GM23248 (cell line): ENCODE measurements at regions not wholly inside any gene's neighbourhood (a gene's known extent, or its start where the extent isn't known, plus 50 kb on each side); places are given as distances from the start of the nearest gene placed in this dataset.

Experiments used
- DNase-seq: peaks from one replicate; pipeline ENCODE4 v3.0.0-alpha.2; 2015
- H2AFZ ChIP-seq: fragments of 200-600 bp; sonication (generic); 2 replicates; pipeline ENCODE4 v1.6.1; 2016; ENCODE audit warnings: antibody characterized with exemption
- H3F3A ChIP-seq: fragments of 200-600 bp; sonication (generic); 2 replicates; pipeline ENCODE4 v1.6.1; 2016; ENCODE audit warnings: mild to moderate bottlenecking, antibody characterized with exemption, mixed run types; ENCODE audit not compliant: insufficient read depth
- H3K27ac ChIP-seq: fragments of 200-600 bp; sonication (generic); 2 replicates; pipeline ENCODE4 v1.5.1; 2016; ENCODE audit warnings: mild to moderate bottlenecking
- H3K27me3 ChIP-seq: fragments of 200-600 bp; sonication (generic); replicated peaks from 2 replicates; pipeline ENCODE4 v1.6.1; 2016; ENCODE audit warnings: mild to moderate bottlenecking; ENCODE audit not compliant: insufficient read depth
- H3K36me3 ChIP-seq: fragments of 200-600 bp; sonication (generic); 2 replicates; pipeline ENCODE4 v1.6.1; 2016; ENCODE audit warnings: low read depth, mild to moderate bottlenecking
- H3K4me1 ChIP-seq: fragments of 200-600 bp; sonication (generic); 2 replicates; pipeline ENCODE4 v1.6.1; 2016; ENCODE audit warnings: mild to moderate bottlenecking; ENCODE audit not compliant: insufficient read depth
- H3K4me2 ChIP-seq: fragments of 200-600 bp; sonication (generic); one replicate; pipeline ENCODE4 v1.6.1; 2016; ENCODE audit warnings: mild to moderate bottlenecking; ENCODE audit not compliant: unreplicated experiment
- H3K4me3 ChIP-seq: fragments of 200-600 bp; sonication (generic); 2 replicates; pipeline ENCODE4 v1.5.1; 2016; ENCODE audit warnings: mild to moderate bottlenecking
- H3K79me2 ChIP-seq: fragments of 200-600 bp; sonication (generic); 2 replicates; pipeline ENCODE4 v1.6.1; 2016; ENCODE audit warnings: mild to moderate bottlenecking; ENCODE audit not compliant: insufficient read depth
- H3K9ac ChIP-seq: fragments of 200-600 bp; sonication (generic); 2 replicates; pipeline ENCODE4 v1.6.1; 2016; ENCODE audit warnings: mild to moderate bottlenecking
- H3K9me2 ChIP-seq: fragments of 200-600 bp; sonication (generic); 2 replicates; pipeline ENCODE4 v1.6.1; 2016; ENCODE audit warnings: mixed run types, mild to moderate bottlenecking, moderate library complexity; ENCODE audit not compliant: insufficient read depth
- H3K9me3 ChIP-seq: fragments of 200-600 bp; sonication (generic); one replicate; pipeline ENCODE4 v1.6.1; 2017; ENCODE audit warnings: low read depth
- H4K20me1 ChIP-seq: fragments of 200-600 bp; sonication (generic); 2 replicates; pipeline ENCODE4 v1.6.0; 2016; ENCODE audit not compliant: insufficient read depth
- EZH2 ChIP-seq: fragments of 200-600 bp; sonication (generic); IDR thresholded peaks from 2 replicates; pipeline ENCODE4 v1.6.1; 2018; ENCODE audit warnings: antibody characterized with exemption, mild to moderate bottlenecking; ENCODE audit not compliant: insufficient read depth, poor library complexity, severe bottlenecking
- EZH2phosphoT487 ChIP-seq: fragments of 200-600 bp; sonication (generic); IDR thresholded peaks from 2 replicates; pipeline ENCODE4 v1.6.1; 2018; ENCODE audit warnings: antibody characterized with exemption, moderate library complexity, mild to moderate bottlenecking, low read depth; ENCODE audit not compliant: insufficient read depth
- WGBS, 2 experiments: methylation state at CpG; one replicate each; pipeline ENCODE4 v1.1.6; 2015 to 2017; ENCODE audit warnings: low lambda C conversion rate in 2 of 2, low coverage in 1 of 2; ENCODE audit errors: missing lambda C conversion rate in 2 of 2; 5-methylcytosine and 5-hydroxymethylcytosine counted together
- in situ Hi-C: fragments of 300-500 bp; cut with MboI; formaldehyde crosslinking; loops from 2 replicates; pipeline ENCODE4 v1.15.0; 2020

GRCh38 chr7:10429511-10429910 is 544.2 kb upstream of the PHF14 start:
- Histone ChIP-seq H3K9me3 (no peaks in the 10 kb centered on the region), H3K9ac (no peak overlapping the region), H2AFZ (no peak overlapping the region), H3K4me1 (no peaks in the 10 kb centered on the region), H3K36me3 (no peaks in the 10 kb centered on the region), H3F3A (no peaks in the 10 kb centered on the region), H3K27me3 (no peaks in the 10 kb centered on the region), H3K27ac (no peak overlapping the region), H4K20me1 (no peaks in the 10 kb centered on the region), H3K4me3 (no peak overlapping the region), H3K9me2 (no peaks in the 10 kb centered on the region), H3K79me2 (no peaks in the 10 kb centered on the region), H3K4me2 (no peak overlapping the region)
- in situ Hi-C loops = no loop called here
- WGBS, 2 experiments = 0 to 14% methylated on average over 1 of the region's 1 CpG
- no peak for DNase-seq
- no peak for TF ChIP-seq EZH2phosphoT487
- TF ChIP-seq EZH2 = no peak

- H3K27me3 ChIP-seq = no peaks in the 10 kb centered on the region
- TF ChIP-seq EZH2 (no peak), EZH2phosphoT487 (no peak)
- in situ Hi-C loops = no loop called here
- no peak overlapping the region for H3K27ac ChIP-seq
- WGBS, 2 experiments = 9 to 11% methylated on average over 2 of the region's 2 CpGs
- no peaks in the 10 kb centered on the region for H3K36me3 ChIP-seq
- no peak overlapping the region for H3K4me2 ChIP-seq
- no peaks in the 10 kb centered on the region for H3K79me2 ChIP-seq
- H3K4me3 ChIP-seq = no peak overlapping the region
- no peaks in the 10 kb centered on the region for H4K20me1 ChIP-seq
- DNase-seq = no peak
- H3K9me3 ChIP-seq = peaks cover 6% of the 10 kb centered on the region
- no peaks in the 10 kb centered on the region for H3K4me1 ChIP-seq
- H3K9me2 ChIP-seq = no peaks in the 10 kb centered on the region
- no peak overlapping the region for H3K9ac ChIP-seq
- H3F3A ChIP-seq = no peaks in the 10 kb centered on the region
- no peak overlapping the region for H2AFZ ChIP-seq
Observed at GRCh38 chr7:10436302-10436701, 537.4 kb upstream of the PHF14 start.

GRCh38 chr7:10439027-10439426 is 534.6 kb upstream of the PHF14 start:
- no peaks in the 10 kb centered on the region for H3K79me2 ChIP-seq
- H3K9me2 ChIP-seq = no peaks in the 10 kb centered on the region
- no peak for DNase-seq
- H2AFZ ChIP-seq = no peak overlapping the region
- in situ Hi-C loops = no loop called here
- H3K36me3 ChIP-seq = no peaks in the 10 kb centered on the region
- H3K4me3 ChIP-seq = no peak overlapping the region
- no peaks in the 10 kb centered on the region for H3F3A ChIP-seq
- H3K4me2 ChIP-seq = no peak overlapping the region
- peaks cover 6% of the 10 kb centered on the region for H3K9me3 ChIP-seq
- no peak overlapping the region for H3K27ac ChIP-seq
- 31 to 37% methylated on average over 3 of the region's 3 CpGs for WGBS, 2 experiments
- no peaks in the 10 kb centered on the region for H4K20me1 ChIP-seq
- TF ChIP-seq EZH2phosphoT487 (no peak), EZH2 (no peak)
- no peaks in the 10 kb centered on the region for H3K27me3 ChIP-seq
- no peak overlapping the region for H3K9ac ChIP-seq
- H3K4me1 ChIP-seq = no peaks in the 10 kb centered on the region

- no peaks in the 10 kb centered on the region for H3K79me2 ChIP-seq
- no peaks in the 10 kb centered on the region for H4K20me1 ChIP-seq
- H3F3A ChIP-seq = no peaks in the 10 kb centered on the region
- no peaks in the 10 kb centered on the region for H3K9me3 ChIP-seq
- no peak overlapping the region for H2AFZ ChIP-seq
- no peak overlapping the region for H3K4me3 ChIP-seq
- H3K4me1 ChIP-seq = no peaks in the 10 kb centered on the region
- H3K9me2 ChIP-seq = no peaks in the 10 kb centered on the region
- H3K27me3 ChIP-seq = no peaks in the 10 kb centered on the region
- in situ Hi-C loops = no loop called here
- no peak overlapping the region for H3K9ac ChIP-seq
- TF ChIP-seq EZH2 (no peak), EZH2phosphoT487 (no peak)
- no peak overlapping the region for H3K27ac ChIP-seq
- DNase-seq = no peak
- no peaks in the 10 kb centered on the region for H3K36me3 ChIP-seq
- H3K4me2 ChIP-seq = no peak overlapping the region
Observed at GRCh38 chr7:10455936-10456335, 517.7 kb upstream of the PHF14 start.

GRCh38 chr7:10460474-10460873 is 513.2 kb upstream of the PHF14 start:
- in situ Hi-C loops = no loop called here
- Histone ChIP-seq H3K4me2 (no peak overlapping the region), H2AFZ (no peak overlapping the region), H3K9me2 (no peaks in the 10 kb centered on the region), H3K4me3 (no peak overlapping the region), H3K36me3 (no peaks in the 10 kb centered on the region), H3K4me1 (no peaks in the 10 kb centered on the region), H3K9me3 (no peaks in the 10 kb centered on the region), H3K27ac (no peak overlapping the region), H3F3A (no peaks in the 10 kb centered on the region), H3K27me3 (no peaks in the 10 kb centered on the region), H3K79me2 (no peaks in the 10 kb centered on the region), H3K9ac (no peak overlapping the region), H4K20me1 (no peaks in the 10 kb centered on the region)
- no peak for DNase-seq
- WGBS, 2 experiments = 23 to 27% methylated on average over 2 of the region's 2 CpGs
- TF ChIP-seq EZH2phosphoT487 (no peak), EZH2 (no peak)
